ENCODE measurements at regions not wholly inside any gene's neighbourhood (a gene's known extent, or its start where the extent isn't known, plus 50 kb on each side); places are given as distances from the start of the nearest gene placed in this dataset.
"Not testable (repeated sequence)": the region's sequence is repeated elsewhere in the genome, so short reads cannot be mapped to it uniquely, and the experiment has no call there.

DNA sequence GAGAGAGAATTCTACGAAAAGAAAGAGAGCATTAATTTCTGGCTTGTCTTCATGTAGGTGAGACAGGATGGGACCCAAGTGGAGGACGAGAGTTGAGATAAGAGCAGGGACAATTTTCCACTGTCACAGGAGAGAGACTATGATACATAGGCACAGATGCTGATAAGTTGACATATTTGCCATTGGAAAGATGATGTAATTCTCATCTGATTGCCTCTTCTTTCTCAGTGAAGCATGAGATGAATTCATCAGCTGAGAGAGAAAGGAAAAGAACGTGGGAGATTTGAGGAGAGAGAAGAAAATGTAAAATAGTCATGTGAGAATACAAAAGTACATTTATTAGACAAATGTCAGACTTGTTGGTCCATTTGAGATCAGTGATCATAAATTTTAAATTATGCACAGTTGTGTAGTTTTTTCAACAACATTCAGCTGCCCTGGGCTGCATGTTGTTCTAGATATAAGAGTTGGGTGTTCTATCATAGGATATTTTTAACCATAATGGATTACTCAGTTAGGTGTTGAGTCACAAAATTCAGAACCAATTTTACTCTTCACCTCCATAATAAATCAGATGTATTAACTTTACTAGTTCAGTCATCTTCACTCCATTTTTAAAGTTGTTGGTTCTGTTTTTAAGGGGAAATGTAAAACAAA, 222.9 kb downstream of the DPY19L2 start:
- Histone ChIP-seq H3K9me3 (ENCODE audit: low read length) (no peaks in the 10 kb centered on the region), H4K20me1 (ENCODE audit: insufficient read depth, low read length) (no peaks in the 10 kb centered on the region), H3K9me2 (ENCODE audit: low read depth, low read length) (no peaks in the 10 kb centered on the region), H3K4me1 (ENCODE audit: insufficient read depth, low read length, severe bottlenecking) (peaks cover 12% of the 10 kb centered on the region), H3K27ac (ENCODE audit: low read depth, low read length, poor library complexity, severe bottlenecking) (no peak overlapping the region), H3K9ac (ENCODE audit: low read length) (no peak overlapping the region), H3K4me3 (ENCODE audit: low read depth, low read length, poor library complexity, severe bottlenecking) (no peak overlapping the region), H2AFZ (ENCODE audit: low read length) (peak overlapping the region; percentile 84), H3F3A (ENCODE audit: insufficient read depth, low read length) (no peaks in the 10 kb centered on the region), H3K36me3 (ENCODE audit: insufficient read depth, low read length) (no peaks in the 10 kb centered on the region), H3K4me2 (ENCODE audit: low read length) (0 out of 2 replicates have a peak overlapping the region, but pooled peaks have one; percentile 4), H3K79me2 (ENCODE audit: insufficient read depth, low read length) (no peaks in the 10 kb centered on the region), H3K27me3 (ENCODE audit: insufficient read depth, low read length) (no peaks in the 10 kb centered on the region)
- TF ChIP-seq, protein P1, sequence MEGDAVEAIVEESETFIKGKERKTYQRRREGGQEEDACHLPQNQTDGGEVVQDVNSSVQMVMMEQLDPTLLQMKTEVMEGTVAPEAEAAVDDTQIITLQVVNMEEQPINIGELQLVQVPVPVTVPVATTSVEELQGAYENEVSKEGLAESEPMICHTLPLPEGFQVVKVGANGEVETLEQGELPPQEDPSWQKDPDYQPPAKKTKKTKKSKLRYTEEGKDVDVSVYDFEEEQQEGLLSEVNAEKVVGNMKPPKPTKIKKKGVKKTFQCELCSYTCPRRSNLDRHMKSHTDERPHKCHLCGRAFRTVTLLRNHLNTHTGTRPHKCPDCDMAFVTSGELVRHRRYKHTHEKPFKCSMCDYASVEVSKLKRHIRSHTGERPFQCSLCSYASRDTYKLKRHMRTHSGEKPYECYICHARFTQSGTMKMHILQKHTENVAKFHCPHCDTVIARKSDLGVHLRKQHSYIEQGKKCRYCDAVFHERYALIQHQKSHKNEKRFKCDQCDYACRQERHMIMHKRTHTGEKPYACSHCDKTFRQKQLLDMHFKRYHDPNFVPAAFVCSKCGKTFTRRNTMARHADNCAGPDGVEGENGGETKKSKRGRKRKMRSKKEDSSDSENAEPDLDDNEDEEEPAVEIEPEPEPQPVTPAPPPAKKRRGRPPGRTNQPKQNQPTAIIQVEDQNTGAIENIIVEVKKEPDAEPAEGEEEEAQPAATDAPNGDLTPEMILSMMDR (IDR thresholded peaks at IDR 0.05; ENCODE audit: low read length), result no peak
- no peak for TF ChIP-seq EZH2 (IDR thresholded peaks at IDR 0.05; ENCODE audit: borderline replicate concordance, low read length)

DNA sequence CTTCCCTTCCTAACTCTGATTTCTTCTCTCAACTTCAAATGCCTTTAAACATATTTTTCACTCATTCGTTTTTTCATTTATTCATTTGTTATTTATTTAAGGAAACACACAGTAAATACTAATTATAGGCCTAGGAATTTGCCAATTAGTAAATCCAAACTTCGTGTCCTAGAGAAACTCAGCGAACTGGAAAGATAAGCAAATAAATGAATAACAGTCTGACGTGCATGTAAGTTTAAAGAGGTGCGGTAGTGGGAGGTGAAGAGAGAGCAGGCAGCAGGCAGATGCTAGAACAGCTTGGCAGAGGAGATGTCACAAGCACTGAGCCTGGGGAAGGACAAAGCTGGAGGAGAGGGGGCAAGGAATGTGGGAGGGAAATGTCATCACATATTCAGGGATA, 228.2 kb downstream of the DPY19L2 start:
- Histone ChIP-seq H3K27ac (ENCODE audit: low read depth, low read length, poor library complexity, severe bottlenecking) (no peak overlapping the region), H3K9ac (ENCODE audit: low read length) (no peak overlapping the region), H3K4me3 (ENCODE audit: low read depth, low read length, poor library complexity, severe bottlenecking) (no peak overlapping the region), H3K9me3 (ENCODE audit: low read length) (no peaks in the 10 kb centered on the region), H3K36me3 (ENCODE audit: insufficient read depth, low read length) (no peaks in the 10 kb centered on the region), H3K4me2 (ENCODE audit: low read length) (no peak overlapping the region), H3K9me2 (ENCODE audit: low read depth, low read length) (no peaks in the 10 kb centered on the region), H3K4me1 (ENCODE audit: insufficient read depth, low read length, severe bottlenecking) (peaks cover 4% of the 10 kb centered on the region), H3K79me2 (ENCODE audit: insufficient read depth, low read length) (no peaks in the 10 kb centered on the region), H3F3A (ENCODE audit: insufficient read depth, low read length) (no peaks in the 10 kb centered on the region), H2AFZ (ENCODE audit: low read length) (no peak overlapping the region), H4K20me1 (ENCODE audit: insufficient read depth, low read length) (no peaks in the 10 kb centered on the region), H3K27me3 (ENCODE audit: insufficient read depth, low read length) (no peaks in the 10 kb centered on the region)
- TF ChIP-seq, protein P1 (IDR thresholded peaks at IDR 0.05; ENCODE audit: low read length), result no peak
- TF ChIP-seq EZH2 (IDR thresholded peaks at IDR 0.05; ENCODE audit: borderline replicate concordance, low read length), result no peak

DNA sequence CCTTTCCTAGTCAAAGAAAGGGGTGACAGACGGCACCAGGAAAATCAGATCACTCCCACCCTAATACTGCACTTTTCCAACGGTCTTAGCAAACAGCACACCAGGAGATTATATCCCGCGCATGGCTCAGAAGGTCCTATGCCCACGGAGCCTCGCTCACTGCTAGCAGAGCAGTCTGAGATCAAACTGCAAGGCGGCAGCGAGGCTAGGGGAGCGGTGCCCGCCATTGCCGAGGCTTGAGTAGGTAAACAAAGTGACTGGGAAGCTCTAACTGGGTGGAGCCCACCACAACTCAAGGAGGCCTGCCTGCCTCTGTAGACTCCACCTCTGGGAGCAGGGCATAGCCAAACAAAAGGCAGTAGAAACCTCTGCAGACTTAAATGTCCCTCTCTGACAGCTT, 233.9 kb downstream of the DPY19L2 start:
- H3K36me3 ChIP-seq (ENCODE audit: insufficient read depth, low read length); H3K27ac ChIP-seq (ENCODE audit: low read depth, low read length, poor library complexity, severe bottlenecking); H2AFZ ChIP-seq (ENCODE audit: low read length); H3K9ac ChIP-seq (ENCODE audit: low read length); H3K27me3 ChIP-seq (ENCODE audit: insufficient read depth, low read length); H3K4me1 ChIP-seq (ENCODE audit: insufficient read depth, low read length, severe bottlenecking); H3K4me3 ChIP-seq (ENCODE audit: low read depth, low read length, poor library complexity, severe bottlenecking); H3F3A ChIP-seq (ENCODE audit: insufficient read depth, low read length); H3K9me3 ChIP-seq (ENCODE audit: low read length); H3K4me2 ChIP-seq (ENCODE audit: low read length); H4K20me1 ChIP-seq (ENCODE audit: insufficient read depth, low read length); H3K79me2 ChIP-seq (ENCODE audit: insufficient read depth, low read length); H3K9me2 ChIP-seq (ENCODE audit: low read depth, low read length): not testable (repeated sequence)

DNA sequence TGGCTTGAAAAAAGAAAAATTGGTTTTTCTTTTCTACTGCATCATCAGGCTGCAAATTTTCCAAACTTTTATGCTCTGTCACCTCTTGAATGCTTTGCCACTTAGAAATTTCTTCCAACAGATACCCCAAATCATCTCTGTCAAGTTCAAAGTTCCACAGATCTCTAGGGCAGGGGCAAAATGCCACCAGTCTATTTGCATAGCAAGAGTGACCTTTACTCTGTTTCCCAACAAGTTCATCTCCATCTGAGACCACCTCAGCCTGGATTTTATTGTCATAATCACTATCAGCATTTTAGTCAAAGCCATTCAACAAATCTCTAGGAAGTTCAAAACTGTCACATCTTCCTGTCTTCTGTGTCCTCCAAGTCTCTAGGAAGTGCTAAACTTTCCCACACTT, 240.3 kb downstream of the DPY19L2 start:
- not testable (repeated sequence) for H3K79me2 ChIP-seq (ENCODE audit: insufficient read depth, low read length); H3K9ac ChIP-seq (ENCODE audit: low read length); H3K4me2 ChIP-seq (ENCODE audit: low read length); H3K27me3 ChIP-seq (ENCODE audit: insufficient read depth, low read length); H3F3A ChIP-seq (ENCODE audit: insufficient read depth, low read length); H4K20me1 ChIP-seq (ENCODE audit: insufficient read depth, low read length); H3K9me2 ChIP-seq (ENCODE audit: low read depth, low read length); H3K4me3 ChIP-seq (ENCODE audit: low read depth, low read length, poor library complexity, severe bottlenecking); H3K36me3 ChIP-seq (ENCODE audit: insufficient read depth, low read length); H3K9me3 ChIP-seq (ENCODE audit: low read length); H2AFZ ChIP-seq (ENCODE audit: low read length); H3K27ac ChIP-seq (ENCODE audit: low read depth, low read length, poor library complexity, severe bottlenecking); H3K4me1 ChIP-seq (ENCODE audit: insufficient read depth, low read length, severe bottlenecking)

DNA sequence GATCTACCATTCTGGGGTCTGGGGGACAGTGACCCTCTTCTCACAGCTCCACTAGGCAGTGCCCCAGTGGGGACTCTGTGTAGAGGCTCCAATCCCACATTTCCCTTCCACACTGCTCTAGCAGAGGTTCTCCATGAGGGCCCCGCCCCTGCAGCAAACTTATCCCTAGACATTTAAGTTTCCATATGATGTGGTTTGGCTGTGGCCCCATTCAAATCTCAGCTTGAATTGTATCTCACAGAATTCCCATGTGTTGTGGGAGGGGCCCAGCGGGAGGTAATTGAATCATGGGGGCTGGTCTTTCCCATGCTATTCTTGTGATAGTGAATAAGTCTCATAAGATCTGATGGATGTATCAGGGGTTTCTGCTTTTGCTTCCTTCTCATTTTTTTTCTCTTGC, 241.3 kb downstream of the DPY19L2 start:
- not testable (repeated sequence) for H3K9me3 ChIP-seq (ENCODE audit: low read length); H3K4me1 ChIP-seq (ENCODE audit: insufficient read depth, low read length, severe bottlenecking); H3K79me2 ChIP-seq (ENCODE audit: insufficient read depth, low read length)

More for the DNA sequence above, 241.3 kb downstream of the DPY19L2 start:
- H3K4me3 ChIP-seq (ENCODE audit: low read depth, low read length, poor library complexity, severe bottlenecking); H3F3A ChIP-seq (ENCODE audit: insufficient read depth, low read length); H3K4me2 ChIP-seq (ENCODE audit: low read length); H3K9ac ChIP-seq (ENCODE audit: low read length); H3K36me3 ChIP-seq (ENCODE audit: insufficient read depth, low read length); H3K27me3 ChIP-seq (ENCODE audit: insufficient read depth, low read length); H4K20me1 ChIP-seq (ENCODE audit: insufficient read depth, low read length); H3K9me2 ChIP-seq (ENCODE audit: low read depth, low read length); H2AFZ ChIP-seq (ENCODE audit: low read length); H3K27ac ChIP-seq (ENCODE audit: low read depth, low read length, poor library complexity, severe bottlenecking): not testable (repeated sequence)
